Naive thymus-derived CD4-positive, alpha-beta T cell (primary cell): ENCODE measurements at regions not wholly inside any gene's neighbourhood (a gene's known extent, or its start where the extent isn't known, plus 50 kb on each side); places are given as distances from the start of the nearest gene placed in this dataset.

Experiments
- ATAC-seq: fragments of 150-1000 bp; cut with Tn5 transposase; 2 replicates; pipeline ENCODE4 v1.10.0; 2021; ENCODE audit warnings: mild to moderate bottlenecking, moderate library complexity
- CTCF ChIA-PET: fragments of 350-600 bp; sonication (Branson Sonifier 250); formaldehyde crosslinking; loops from one replicate; lab custom pipeline; 2021; ENCODE audit warnings: antibody characterized with exemption; lab: Charles Lee
- POLR2A ChIA-PET: fragments of 350-600 bp; sonication (Branson Sonifier 250); formaldehyde crosslinking; loops from one replicate; lab custom pipeline; 2021; ENCODE audit warnings: antibody characterized with exemption, inconsistent platforms; lab: Charles Lee
- DNase-seq, 9 donors: peaks; one replicate each; pipeline versions ENCODE4 v3.0.0 to v3.0.0-alpha.2; 2020 to 2022; ENCODE audit warnings: mixed read lengths in 1 of 9
- H3K27ac ChIP-seq: one replicate; pipeline ENCODE4 v1.7.0; 2013; ENCODE audit warnings: mild to moderate bottlenecking, low read depth, low read length, moderate library complexity
- H3K27me3 ChIP-seq, 2 donors: one replicate each; pipeline ENCODE4 v1.7.0; 2013; ENCODE audit warnings: low read length in 2 of 2, mild to moderate bottlenecking in 2 of 2, moderate library complexity in 2 of 2; ENCODE audit not compliant: control insufficient read depth in 2 of 2, insufficient read depth in 2 of 2
- H3K36me3 ChIP-seq, 3 experiments: 1 replicate in 2 of 3; 2 replicates in 1 of 3; pipeline ENCODE4 v1.7.0; 2013; ENCODE audit warnings: low read length in 3 of 3, mild to moderate bottlenecking in 3 of 3, moderate library complexity in 1 of 3; ENCODE audit not compliant: insufficient read depth in 3 of 3, control insufficient read depth in 2 of 3
- H3K4me1 ChIP-seq, 2 donors: one replicate each; pipeline ENCODE4 v1.7.0; 2013; ENCODE audit warnings: low read length in 2 of 2, mild to moderate bottlenecking in 2 of 2, moderate library complexity in 1 of 2; ENCODE audit not compliant: control insufficient read depth in 2 of 2, insufficient read depth in 2 of 2
- H3K4me3 ChIP-seq: 2 replicates; pipeline ENCODE4 v1.7.0; 2013; ENCODE audit warnings: mild to moderate bottlenecking, low read length
- H3K9me3 ChIP-seq, 3 experiments: 1 replicate in 2 of 3; 2 replicates in 1 of 3; pipeline ENCODE4 v1.7.0; 2013; ENCODE audit warnings: low read length in 3 of 3; ENCODE audit not compliant: control insufficient read depth in 2 of 3
- H3K27ac Mint-ChIP-seq, 9 donors: one replicate each; pipeline ENCODE4 v1.8.0; 2020 to 2022; ENCODE audit warnings: mixed read lengths in 9 of 9, mild to moderate bottlenecking in 8 of 9, moderate library complexity in 5 of 9, inconsistent platforms in 2 of 9
- H3K27me3 Mint-ChIP-seq, 5 donors: one replicate each; pipeline ENCODE4 v1.8.0; 2021 to 2022; ENCODE audit warnings: mixed read lengths in 5 of 5, mild to moderate bottlenecking in 1 of 5
- H3K36me3 Mint-ChIP-seq, 5 donors: one replicate each; pipeline ENCODE4 v1.8.0; 2020 to 2022; ENCODE audit warnings: mixed read lengths in 5 of 5, mild to moderate bottlenecking in 3 of 5, inconsistent platforms in 1 of 5
- H3K4me1 Mint-ChIP-seq, 7 donors: one replicate each; pipeline ENCODE4 v1.8.0; 2020 to 2022; ENCODE audit warnings: mixed read lengths in 7 of 7, mild to moderate bottlenecking in 3 of 7, inconsistent platforms in 1 of 7
- H3K4me3 Mint-ChIP-seq, 10 donors: one replicate each; pipeline ENCODE4 v1.8.0; 2020 to 2022; ENCODE audit warnings: mild to moderate bottlenecking in 10 of 10, mixed read lengths in 10 of 10, moderate library complexity in 6 of 10, inconsistent platforms in 2 of 10
- H3K9me3 Mint-ChIP-seq, 11 donors: one replicate each; pipeline ENCODE4 v1.8.0; 2020 to 2022; ENCODE audit warnings: mixed read lengths in 11 of 11, mild to moderate bottlenecking in 4 of 11, inconsistent platforms in 1 of 11, moderate library complexity in 1 of 11
- intact Hi-C, 2 donors: fragments of 100-400 bp; cut with micrococcal nuclease; formaldehyde crosslinking; loops; one replicate each; pipeline ENCODE4 v1.15.1; 2023

- Histone ChIP-seq H3K9me3 (no peaks in the 10 kb centered on the region), H3K27ac (no peak overlapping the region), H3K4me3 (no peak overlapping the region), H3K36me3 (no peaks in the 10 kb centered on the region), H3K4me1 (peaks cover 0 to 4% of the 10 kb centered on the region in 2 donors), H3K27me3 (no peaks in the 10 kb centered on the region)
- POLR2A ChIA-PET: no interaction called here
- Mint-ChIP-seq H3K9me3 (peaks cover 0 to 4% (median 0%) of the 10 kb centered on the region in 11 donors), H3K36me3 (no peaks in the 10 kb centered on the region), H3K4me1 (peaks cover 5 to 9% (median 7%) of the 10 kb centered on the region in 7 donors), H3K4me3 (no peak overlapping the region), H3K27me3 (peaks cover 0 to 8% (median 4%) of the 10 kb centered on the region in 5 donors), H3K27ac (peak overlapping the region in 1 of 9 donors; percentile 39)
- CTCF ChIA-PET: no interaction called here
- intact Hi-C loops: no loop called here
- DNase-seq (no peak), ATAC-seq (no peak)
Measured at GRCh38 chr14:101623685-101624444, 62.6 kb downstream of the DIO3 start.

DNA sequence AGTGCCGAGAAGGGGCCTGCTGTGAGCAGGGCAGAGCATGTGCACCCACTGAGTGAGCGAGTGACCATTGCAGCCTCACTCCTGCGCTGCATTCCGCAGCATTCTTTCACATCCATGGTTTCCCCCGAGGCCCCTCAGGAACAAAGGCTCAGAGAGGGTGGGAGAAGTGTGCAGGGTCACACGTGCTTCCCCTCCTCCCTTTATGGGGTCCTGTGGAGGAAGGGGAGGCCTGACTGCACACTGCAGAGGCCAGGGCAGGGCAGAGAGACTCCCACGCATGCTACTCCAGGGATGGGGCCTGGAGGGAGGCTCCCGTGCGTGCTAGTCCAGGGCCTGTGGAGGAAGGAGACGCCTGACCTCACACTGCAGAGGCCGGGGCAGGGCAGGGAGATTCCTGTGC is 63.2 kb downstream of the DIO3 start:
- no peak overlapping the region for H3K27ac Mint-ChIP-seq
- Histone ChIP-seq H3K27ac (no peak overlapping the region), H3K4me3 (no peak overlapping the region), H3K27me3 (no peaks in the 10 kb centered on the region), H3K36me3 (no peaks in the 10 kb centered on the region), H3K4me1 (peaks cover 0 to 5% of the 10 kb centered on the region in 2 donors), H3K9me3 (no peaks in the 10 kb centered on the region)
- H3K9me3 Mint-ChIP-seq: peaks cover 0 to 4% (median 0%) of the 10 kb centered on the region in 11 donors
- no peak for DNase-seq
- POLR2A ChIA-PET: no interaction called here
- intact Hi-C loops: no loop called here
- CTCF ChIA-PET: no interaction called here
- no peaks in the 10 kb centered on the region for H3K36me3 Mint-ChIP-seq
- peaks cover 5 to 9% (median 7%) of the 10 kb centered on the region in 7 donors for H3K4me1 Mint-ChIP-seq
- H3K4me3 Mint-ChIP-seq: no peak overlapping the region
- no peak for ATAC-seq
- H3K27me3 Mint-ChIP-seq: peaks cover 0 to 8% (median 4%) of the 10 kb centered on the region in 5 donors

DNA sequence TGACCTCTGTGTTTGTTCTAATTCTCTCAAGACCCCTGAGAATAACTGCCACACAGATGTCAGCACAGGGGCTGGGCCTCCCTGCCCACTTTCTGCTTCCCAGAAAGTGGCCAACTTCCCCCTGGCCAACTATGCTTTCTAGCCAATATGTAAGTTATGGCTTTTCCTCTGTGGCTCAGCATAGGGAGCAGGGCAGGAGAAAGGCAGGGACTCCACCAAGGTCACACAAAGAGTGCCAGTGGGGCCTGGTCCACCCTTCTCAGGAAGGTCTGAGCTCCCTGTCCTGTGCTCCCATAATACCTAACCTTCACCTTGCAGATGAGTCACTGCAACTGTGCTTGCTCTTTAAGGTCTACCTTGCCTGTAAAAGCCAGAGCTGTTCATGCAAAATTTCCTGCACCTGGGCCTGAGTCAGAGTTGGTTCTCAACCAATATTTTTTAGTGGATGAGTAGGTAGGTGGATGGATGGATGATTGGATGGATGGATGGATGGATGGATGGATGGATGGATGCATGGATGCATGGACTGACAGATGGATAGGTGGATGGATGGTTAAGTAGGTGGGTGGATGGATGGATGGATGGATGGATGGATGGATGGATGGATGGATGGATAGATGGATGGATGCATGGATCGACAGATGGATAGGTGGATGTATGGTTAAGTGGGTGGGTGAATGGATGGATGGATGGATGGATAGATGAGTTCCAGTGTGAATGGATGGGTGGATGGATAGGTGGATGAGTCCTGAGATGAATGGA is 64.2 kb downstream of the DIO3 start:
- ChIA-PET CTCF (interaction anchor here (0.6 kb wide), 1 partner anchor 346 kb away, joined by 3 read pairs; no protein-coding TSS in a partner anchor), POLR2A (no interaction called here)
- Histone ChIP-seq H3K27me3 (no peaks in the 10 kb centered on the region), H3K4me3 (no peak overlapping the region), H3K36me3 (no peaks in the 10 kb centered on the region), H3K9me3 (no peaks in the 10 kb centered on the region), H3K4me1 (peaks cover 0 to 5% of the 10 kb centered on the region in 2 donors), H3K27ac (no peak overlapping the region)
- peaks cover 0 to 4% (median 0%) of the 10 kb centered on the region in 11 donors for H3K9me3 Mint-ChIP-seq
- H3K27me3 Mint-ChIP-seq: peaks cover 0 to 8% (median 5%) of the 10 kb centered on the region in 5 donors
- H3K4me1 Mint-ChIP-seq: peaks cover 5 to 9% (median 7%) of the 10 kb centered on the region in 7 donors
- H3K27ac Mint-ChIP-seq: no peak overlapping the region
- no peak overlapping the region for H3K4me3 Mint-ChIP-seq
- no peaks in the 10 kb centered on the region for H3K36me3 Mint-ChIP-seq
- ATAC-seq (no peak), DNase-seq (no peak)
- intact Hi-C loops: loop anchor here (5.0 kb wide), 2 partner anchors 718 to 963 kb away; no protein-coding TSS in a partner anchor

GRCh38 chr14:101626331-101626730 is 65.0 kb downstream of the DIO3 start:
- H3K4me3 ChIP-seq: no peak overlapping the region
- Mint-ChIP-seq H3K9me3 (peaks cover 0 to 4% (median 0%) of the 10 kb centered on the region in 11 donors), H3K4me3 (no peak overlapping the region), H3K4me1 (peaks cover 5 to 9% (median 7%) of the 10 kb centered on the region in 7 donors), H3K36me3 (no peaks in the 10 kb centered on the region), H3K27me3 (peaks cover 0 to 8% (median 5%) of the 10 kb centered on the region in 5 donors), H3K27ac (no peak overlapping the region)
- H3K27ac ChIP-seq: no peak overlapping the region
- intact Hi-C loops: loop anchor here (5.0 kb wide), 2 partner anchors 719 to 964 kb away; no protein-coding TSS in a partner anchor
- H3K9me3 ChIP-seq: no peaks in the 10 kb centered on the region
- DNase-seq (no peak), ATAC-seq (no peak)
- no peaks in the 10 kb centered on the region for H3K27me3 ChIP-seq
- peaks cover 0 to 5% of the 10 kb centered on the region in 2 donors for H3K4me1 ChIP-seq
- ChIA-PET POLR2A (no interaction called here), CTCF (interaction anchor here (1.2 kb wide), 1 partner anchor 10 kb away, joined by 3 read pairs; no protein-coding TSS in a partner anchor)
- H3K36me3 ChIP-seq: no peaks in the 10 kb centered on the region

GRCh38 chr14:101627915-101628262 is 66.6 kb downstream of the DIO3 start:
- Histone ChIP-seq H3K4me3 (no peak overlapping the region), H3K27ac (no peak overlapping the region), H3K4me1 (peaks cover 0 to 5% of the 10 kb centered on the region in 2 donors), H3K27me3 (no peaks in the 10 kb centered on the region), H3K36me3 (no peaks in the 10 kb centered on the region), H3K9me3 (no peaks in the 10 kb centered on the region)
- Mint-ChIP-seq H3K36me3 (no peaks in the 10 kb centered on the region), H3K27me3 (peaks cover 0 to 8% (median 5%) of the 10 kb centered on the region in 5 donors), H3K27ac (no peak overlapping the region), H3K4me1 (peaks cover 0 to 9% (median 7%) of the 10 kb centered on the region in 7 donors), H3K4me3 (peak overlapping the region in 2 of 10 donors; percentile 8 to 66), H3K9me3 (peaks cover 0 to 2% (median 0%) of the 10 kb centered on the region in 11 donors)
- intact Hi-C loops: loop anchor here (1.0 to 5.0 kb wide), 3 partner anchors 721 to 966 kb away; no protein-coding TSS in a partner anchor
- ChIA-PET POLR2A (no interaction called here), CTCF (interaction anchor here (1.3 kb wide), 1 partner anchor 775 kb away, joined by 8 read pairs; no protein-coding TSS in a partner anchor)
- ATAC-seq (no peak), DNase-seq (no peak)

DNA sequence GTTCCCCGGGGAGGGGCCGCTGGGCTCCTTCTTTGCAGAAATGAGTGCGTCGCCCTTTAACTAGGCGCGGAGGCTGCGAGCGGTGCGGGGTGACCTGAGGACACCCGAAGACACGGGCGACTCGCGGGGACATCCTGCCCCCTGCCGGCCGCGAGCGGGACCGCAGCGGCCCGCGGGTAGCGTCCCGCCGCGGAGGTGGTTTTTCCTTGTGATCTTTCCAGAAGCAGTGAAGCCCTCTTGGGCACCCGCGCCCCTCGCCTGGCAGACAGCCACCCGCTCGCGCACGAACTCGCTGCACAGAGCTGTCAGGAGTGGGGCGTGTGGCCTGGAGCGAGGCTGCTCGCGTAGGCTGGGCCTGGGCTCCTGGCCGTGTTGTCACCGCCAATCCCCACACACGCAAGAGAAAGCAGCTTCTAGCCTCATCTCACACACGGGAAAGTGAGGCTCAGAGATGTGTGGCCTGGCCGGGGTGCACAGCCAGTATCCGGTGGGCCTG is 67.2 kb downstream of the DIO3 start:
- H3K4me1 Mint-ChIP-seq: peaks cover 0 to 9% (median 7%) of the 10 kb centered on the region in 7 donors
- Histone ChIP-seq H3K4me3 (no peak overlapping the region), H3K36me3 (no peaks in the 10 kb centered on the region), H3K4me1 (peaks cover 0 to 5% of the 10 kb centered on the region in 2 donors), H3K27me3 (no peaks in the 10 kb centered on the region), H3K27ac (no peak overlapping the region), H3K9me3 (no peaks in the 10 kb centered on the region)
- H3K36me3 Mint-ChIP-seq: no peaks in the 10 kb centered on the region
- no peak overlapping the region for H3K27ac Mint-ChIP-seq
- intact Hi-C loops: loop anchor here (1.0 to 5.0 kb wide), 3 partner anchors 721 to 966 kb away; no protein-coding TSS in a partner anchor
- ChIA-PET POLR2A (no interaction called here), CTCF (interaction anchor here (1.4 to 2.0 kb wide), 2 partner anchors 776 to 779 kb away, joined by 5 to 9 read pairs; no protein-coding TSS in a partner anchor)
- peak overlapping the region in 7 of 10 donors; percentile 8 to 66 (median 44) for H3K4me3 Mint-ChIP-seq
- H3K9me3 Mint-ChIP-seq: peaks cover 0 to 2% (median 0%) of the 10 kb centered on the region in 11 donors
- DNase-seq (peak; percentile 57 to 83 (median 77)), ATAC-seq (peak; percentile 95)
- peaks cover 0 to 5% (median 4%) of the 10 kb centered on the region in 5 donors for H3K27me3 Mint-ChIP-seq
